ENCODE measurements at regions not wholly inside any gene's neighbourhood (a gene's known extent, or its start where the extent isn't known, plus 50 kb on each side); places are given as distances from the start of the nearest gene placed in this dataset.

GRCh38 chr2:172220121-172220520, 117.4 kb upstream of the DLX2 start:
- Histone ChIP-seq H2AK5ac (ENCODE audit: low read depth, low read length) (no peak overlapping the region), H3K27ac (ENCODE audit: low read depth, low read length) (no peak overlapping the region), H2BK120ac (replicated peaks; ENCODE audit: low read depth, low read length) (no peak overlapping the region), H3K14ac (ENCODE audit: insufficient read length) (no peak overlapping the region), H3K9ac (replicated peaks in 1 of 4; ENCODE audit: extremely low read depth in 1 of 4, low read depth in 3 of 4, low read length in 3 of 4) (no peak overlapping the region), H2BK20ac (ENCODE audit: low read length) (no peak overlapping the region), H3K23me2 (ENCODE audit: low read depth, low read length) (no peaks in the 10 kb centered on the region), H4K91ac (replicated peaks; ENCODE audit: insufficient read length, low read length) (no peak overlapping the region), H3K9me3 (ENCODE audit: insufficient read depth in 2 of 2, low read depth in 1 of 2, low read length in 1 of 2) (no peaks in the 10 kb centered on the region), H3K4me2 (ENCODE audit: insufficient read depth in 1 of 2, low read depth in 2 of 2, low read length in 2 of 2) (no peak overlapping the region), H2BK5ac (ENCODE audit: low read depth, low read length) (no peak overlapping the region), H3K4me3 (ENCODE audit: extremely low read depth in 1 of 4, insufficient read depth in 2 of 4, low read depth in 3 of 4, low read length in 4 of 4) (no peak overlapping the region), H3K23ac (ENCODE audit: insufficient read length) (no peak overlapping the region), H2BK12ac (ENCODE audit: low read depth, low read length) (no peak overlapping the region), H3K4me1 (replicated peaks in 1 of 4; ENCODE audit: control insufficient read depth in 3 of 4, insufficient read depth in 4 of 4, low read length in 3 of 4) (no peaks in the 10 kb centered on the region; a peak in 1 of 7 replicates), H3K79me1 (ENCODE audit: low read depth, low read length) (no peaks in the 10 kb centered on the region), H3K79me2 (ENCODE audit: control insufficient read depth in 1 of 2, insufficient read depth in 2 of 2, low read length in 2 of 2) (no peaks in the 10 kb centered on the region), H3K4ac (replicated peaks; ENCODE audit: insufficient read length, low read depth, low read length) (no peak overlapping the region), H4K5ac (ENCODE audit: insufficient read length, low read depth, low read length) (no peak overlapping the region), H3K36me3 (ENCODE audit: control insufficient read depth in 2 of 4, insufficient read depth in 4 of 4, low read length in 3 of 4) (no peaks in the 10 kb centered on the region), H2BK15ac (ENCODE audit: low read length) (no peak overlapping the region), H3K56ac (replicated peaks; ENCODE audit: insufficient read length, low read depth, low read length) (no peak overlapping the region), H2AFZ (ENCODE audit: low read length) (no peak overlapping the region), H3K27me3 (replicated peaks in 1 of 4; ENCODE audit: control insufficient read depth in 3 of 4, extremely low read depth in 1 of 4, insufficient read depth in 3 of 4, low read length in 3 of 4) (no peaks in the 10 kb centered on the region), H4K20me1 (replicated peaks in 1 of 2; ENCODE audit: control insufficient read depth in 1 of 2, insufficient read depth in 2 of 2, low read length in 2 of 2) (no peaks in the 10 kb centered on the region), H4K8ac (ENCODE audit: extremely low read depth, insufficient read depth, low read length) (no peak overlapping the region), H3K18ac (ENCODE audit: extremely low read depth, low read length) (no peak overlapping the region)
- POLR2A ChIA-PET (ENCODE audit: partially characterized antibody), result interaction anchor here (1.0 to 1.4 kb wide), 2 partner anchors 15 to 39 kb away, joined by 3 read pairs; no protein-coding TSS in a partner anchor
- no peak for TF ChIP-seq RBBP5 (IDR thresholded peaks at IDR 0.05; ENCODE audit: borderline replicate concordance, low read depth, low read length)
- TF ChIP-seq SIX5 (IDR thresholded peaks at IDR 0.05; ENCODE audit: low read depth, low read length), result no peak
- no peak for TF ChIP-seq TCF12 (IDR thresholded peaks at IDR 0.05; ENCODE audit: low read depth, low read length)
- TF ChIP-seq SIRT6 (IDR thresholded peaks at IDR 0.05; ENCODE audit: low read length), result no peak
- TF ChIP-seq KDM4A (IDR thresholded peaks at IDR 0.05; ENCODE audit: low read depth, low read length, severe bottlenecking), result no peak
- no peak for TF ChIP-seq SP1 (IDR thresholded peaks at IDR 0.05; ENCODE audit: low read depth, low read length)
- no peak for TF ChIP-seq CBX8 (IDR thresholded peaks at IDR 0.05; ENCODE audit: borderline replicate concordance, low read depth, low read length)
- CTCF ChIA-PET (ENCODE audit: partially characterized antibody), result interaction anchor here (0.8 to 4.9 kb wide), 8 partner anchors 9 to 454 kb away, joined by 3 to 24 read pairs (median 4); no protein-coding TSS in a partner anchor
- FAIRE-seq (no peak), DNase-seq (ENCODE audit: low read depth in 1 of 2, low spot score in 2 of 2) (no peak)
